Astrocyte of the spinal cord (primary cell): ENCODE measurements at regions not wholly inside any gene's neighbourhood (a gene's known extent, or its start where the extent isn't known, plus 50 kb on each side); places are given as distances from the start of the nearest gene placed in this dataset.

Experiments
- DNase-seq: peaks from one replicate; pipeline ENCODE4 v3.0.0; 2011; ENCODE audit warnings: low read depth, low spot score
- H3K4me3 ChIP-seq: 2 replicates; pipeline ENCODE4 v1.5.1; 2011; ENCODE audit warnings: low read depth, mild to moderate bottlenecking, low read length, moderate library complexity
- CTCF ChIP-seq: IDR thresholded peaks from 2 replicates; pipeline ENCODE4 v1.5.1; 2012; ENCODE audit warnings: low read depth, mild to moderate bottlenecking, low read length, inconsistent platforms
- in situ Hi-C: cut with HindIII; loops from 2 replicates; pipeline ENCODE4 v1.10.0; 2017; ENCODE audit warnings: low sequenced_read_pairs

- peak; percentile 12 for DNase-seq
- no peak overlapping the region for H3K4me3 ChIP-seq
- TF ChIP-seq CTCF: no peak
- in situ Hi-C loops: no loop called here
These were observed 370.2 kb upstream of the USP24 start for GRCh38 chr1:55585402-55585792.

GRCh38 chr1:55584526-55585401, 369.6 kb upstream of the USP24 start:
- H3K4me3 ChIP-seq: no peak overlapping the region
- peak; percentile 76 for DNase-seq
- TF ChIP-seq CTCF: peak; percentile 25
- in situ Hi-C loops: no loop called here

GRCh38 chr1:55582084-55582483, 366.9 kb upstream of the USP24 start:
- no peak overlapping the region for H3K4me3 ChIP-seq
- TF ChIP-seq CTCF: no peak
- in situ Hi-C loops: no loop called here
- no peak for DNase-seq

GRCh38 chr1:55580845-55581332, 365.7 kb upstream of the USP24 start:
- DNase-seq: peak; percentile 85
- no peak for TF ChIP-seq CTCF
- in situ Hi-C loops: no loop called here
- no peak overlapping the region for H3K4me3 ChIP-seq

GRCh38 chr1:55579332-55580001, 364.3 kb upstream of the USP24 start:
- no peak for DNase-seq
- in situ Hi-C loops: no loop called here
- TF ChIP-seq CTCF: no peak
- H3K4me3 ChIP-seq: no peak overlapping the region

GRCh38 chr1:55578646-55579045, 363.5 kb upstream of the USP24 start:
- no peak overlapping the region for H3K4me3 ChIP-seq
- TF ChIP-seq CTCF: no peak
- DNase-seq: no peak
- in situ Hi-C loops: no loop called here
